Transverse colon (tissue), 4 donors: ENCODE measurements at regions not wholly inside any gene's neighbourhood (a gene's known extent, or its start where the extent isn't known, plus 50 kb on each side); places are given as distances from the start of the nearest gene placed in this dataset.

Experiments
- DNase-seq: peaks from one replicate; pipeline ENCODE4 v3.0.0-alpha.2; 2019
- H3K27ac ChIP-seq, 4 donors: fragments of 200-600 bp; sonication (generic); 2 replicates each; pipeline ENCODE4 v1.5.1; 2016 to 2018; ENCODE audit warnings: inconsistent platforms in 4 of 4
- H3K27me3 ChIP-seq: fragments of 200-600 bp; sonication (generic); 2 replicates; pipeline ENCODE4 v1.5.1; 2017; ENCODE audit warnings: inconsistent platforms
- H3K36me3 ChIP-seq, 4 donors: fragments of 200-600 bp; sonication (generic); 2 replicates each; pipeline ENCODE4 v1.5.1; 2017 to 2019; ENCODE audit warnings: inconsistent platforms in 4 of 4
- H3K4me1 ChIP-seq, 4 donors: fragments of 200-600 bp; sonication (generic); 2 replicates each; pipeline ENCODE4 v1.5.1; 2017 to 2020; ENCODE audit warnings: inconsistent platforms in 4 of 4
- H3K4me3 ChIP-seq, 4 donors: fragments of 200-600 bp; sonication (generic); 1 replicate in 1 of 4; 2 replicates in 3 of 4; pipeline versions ENCODE4 v1.5.1 to v1.6.1; 2017 to 2019; ENCODE audit warnings: inconsistent platforms in 4 of 4
- H3K9me3 ChIP-seq, 2 donors: fragments of 200-600 bp; sonication (generic); 2 replicates each; pipeline ENCODE4 v1.5.1; 2017 to 2019; ENCODE audit warnings: inconsistent platforms in 2 of 2
- EP300 ChIP-seq: sonication (generic); formaldehyde crosslinking; IDR thresholded peaks from one replicate; pipeline ENCODE4 v1.6.1; 2017; ENCODE audit warnings: antibody characterized with exemption, low read depth
- POLR2A ChIP-seq: fragments of 450-650 bp; IDR thresholded peaks from one replicate; pipeline ENCODE4 v1.6.1; 2016; ENCODE audit warnings: antibody characterized with exemption, mild to moderate bottlenecking, moderate library complexity
- POLR2AphosphoS5 ChIP-seq, 3 donors: sonication (generic); formaldehyde crosslinking; IDR thresholded peaks; one replicate each; pipeline ENCODE4 v1.6.1; 2016; ENCODE audit warnings: antibody characterized with exemption in 3 of 3
- WGBS, 2 donors: methylation state at CpG; one replicate each; pipeline ENCODE4 v1.1.5; 2018; ENCODE audit warnings: low coverage in 1 of 2; 5-methylcytosine and 5-hydroxymethylcytosine counted together
- in situ Hi-C, 4 donors: fragments of 200-750 bp; cut with MboI; loops; one replicate each; pipeline versions ENCODE4 v1.15.0 to v1.15.1; 2017; ENCODE audit warnings: low sequenced_read_pairs in 3 of 4, low pct_ligation_motif_present in 1 of 4, low pct_unique_long_range_greater_than_20kb in 1 of 4
- intact Hi-C: fragments of 100-400 bp; cut with DNase I; formaldehyde crosslinking; loops from one replicate; pipeline ENCODE4 v1.15.1; 2023; ENCODE audit warnings: low total_unique reads
- TF ChIP-seq, protein P1 (sequence below), 5 experiments: fragments of 200-600 bp in 3 of 5; fragments of 450-650 bp in 2 of 5; sonication (generic) in 3 of 5; IDR thresholded peaks; 1 replicate in 2 of 5; 2 replicates in 3 of 5; pipeline ENCODE4 v1.5.1; 2016 to 2017; ENCODE audit warnings: antibody characterized with exemption in 5 of 5, inconsistent platforms in 3 of 5, mild to moderate bottlenecking in 2 of 5, moderate library complexity in 1 of 5

DNA sequence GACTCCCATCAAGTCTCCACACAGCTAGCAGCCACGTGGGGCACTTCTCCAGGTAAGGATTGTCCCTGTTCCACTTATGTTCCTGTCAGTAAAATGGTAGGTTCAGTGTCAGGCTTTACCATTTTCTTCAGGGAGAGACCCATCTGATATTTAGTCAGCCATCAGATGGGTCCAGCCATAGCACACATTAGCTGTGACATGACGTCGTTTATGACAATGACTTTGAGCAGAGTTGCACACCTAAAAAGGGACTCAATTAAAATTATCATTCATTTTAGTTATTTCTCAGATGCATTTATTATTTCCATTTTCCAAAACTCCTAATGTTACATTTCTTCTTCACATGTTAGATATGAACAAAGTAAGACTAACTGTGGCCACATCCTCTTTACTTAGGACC, 68.2 kb upstream of the SNRPN start:
- no peaks in the 10 kb centered on the region for H3K4me1 ChIP-seq
- H3K9me3 ChIP-seq: peaks cover 3 to 4% of the 10 kb centered on the region in 2 donors
- H3K4me3 ChIP-seq: no peak overlapping the region
- WGBS, 2 donors: 46 to 77% methylated on average over 3 of the region's 3 CpGs
- DNase-seq: no peak
- H3K36me3 ChIP-seq: no peaks in the 10 kb centered on the region
- intact Hi-C loops (no loop called here), in situ Hi-C loops (no loop called here)
- no peak overlapping the region for H3K27ac ChIP-seq
- TF ChIP-seq POLR2AphosphoS5 (IDR thresholded peaks at IDR 0.05) (no peak), POLR2A (no peak)
- TF ChIP-seq, protein P1, sequence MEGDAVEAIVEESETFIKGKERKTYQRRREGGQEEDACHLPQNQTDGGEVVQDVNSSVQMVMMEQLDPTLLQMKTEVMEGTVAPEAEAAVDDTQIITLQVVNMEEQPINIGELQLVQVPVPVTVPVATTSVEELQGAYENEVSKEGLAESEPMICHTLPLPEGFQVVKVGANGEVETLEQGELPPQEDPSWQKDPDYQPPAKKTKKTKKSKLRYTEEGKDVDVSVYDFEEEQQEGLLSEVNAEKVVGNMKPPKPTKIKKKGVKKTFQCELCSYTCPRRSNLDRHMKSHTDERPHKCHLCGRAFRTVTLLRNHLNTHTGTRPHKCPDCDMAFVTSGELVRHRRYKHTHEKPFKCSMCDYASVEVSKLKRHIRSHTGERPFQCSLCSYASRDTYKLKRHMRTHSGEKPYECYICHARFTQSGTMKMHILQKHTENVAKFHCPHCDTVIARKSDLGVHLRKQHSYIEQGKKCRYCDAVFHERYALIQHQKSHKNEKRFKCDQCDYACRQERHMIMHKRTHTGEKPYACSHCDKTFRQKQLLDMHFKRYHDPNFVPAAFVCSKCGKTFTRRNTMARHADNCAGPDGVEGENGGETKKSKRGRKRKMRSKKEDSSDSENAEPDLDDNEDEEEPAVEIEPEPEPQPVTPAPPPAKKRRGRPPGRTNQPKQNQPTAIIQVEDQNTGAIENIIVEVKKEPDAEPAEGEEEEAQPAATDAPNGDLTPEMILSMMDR (IDR thresholded peaks at IDR 0.05): no peak
- no peaks in the 10 kb centered on the region for H3K27me3 ChIP-seq

DNA sequence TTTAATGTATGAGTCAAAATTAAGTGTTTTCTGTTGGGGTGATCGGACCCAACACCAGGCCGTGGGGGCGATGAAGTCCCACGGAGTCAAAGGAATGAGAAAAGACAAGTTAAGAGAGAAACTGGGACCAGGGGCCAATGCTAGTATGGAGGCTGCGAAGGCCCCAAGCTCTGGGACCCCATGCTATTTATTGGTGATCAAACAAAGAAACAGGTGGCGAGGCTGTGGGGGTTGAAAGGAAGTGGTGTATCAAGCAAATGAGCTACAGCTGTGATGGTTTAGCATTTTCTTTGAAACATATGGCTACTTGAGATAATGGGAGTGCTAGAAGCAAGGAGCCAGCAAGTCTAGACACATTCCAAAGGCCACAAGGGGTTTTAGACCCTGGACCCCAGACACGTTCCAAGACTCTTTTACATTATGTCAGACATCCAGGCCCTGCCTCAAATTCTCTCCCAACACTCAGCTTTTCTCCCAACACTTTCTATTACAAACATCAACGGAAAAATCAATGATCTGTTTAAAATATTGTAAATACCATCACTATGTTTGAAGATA, 56.0 kb upstream of the SNRPN start:
- Histone ChIP-seq H3K4me3 (no peak overlapping the region), H3K9me3 (peaks cover 0 to 5% of the 10 kb centered on the region in 2 donors), H3K27ac (no peak overlapping the region), H3K4me1 (no peaks in the 10 kb centered on the region), H3K27me3 (no peaks in the 10 kb centered on the region), H3K36me3 (no peaks in the 10 kb centered on the region)
- WGBS, 2 donors: 51 to 71% methylated on average over 4 to 8 of the region's 8 CpGs
- no peak for DNase-seq
- TF ChIP-seq POLR2AphosphoS5 (IDR thresholded peaks at IDR 0.05) (no peak), EP300 (no peak), POLR2A (no peak)
- TF ChIP-seq, protein P1 (IDR thresholded peaks at IDR 0.05): no peak
- in situ Hi-C loops (no loop called here), intact Hi-C loops (no loop called here)

DNA sequence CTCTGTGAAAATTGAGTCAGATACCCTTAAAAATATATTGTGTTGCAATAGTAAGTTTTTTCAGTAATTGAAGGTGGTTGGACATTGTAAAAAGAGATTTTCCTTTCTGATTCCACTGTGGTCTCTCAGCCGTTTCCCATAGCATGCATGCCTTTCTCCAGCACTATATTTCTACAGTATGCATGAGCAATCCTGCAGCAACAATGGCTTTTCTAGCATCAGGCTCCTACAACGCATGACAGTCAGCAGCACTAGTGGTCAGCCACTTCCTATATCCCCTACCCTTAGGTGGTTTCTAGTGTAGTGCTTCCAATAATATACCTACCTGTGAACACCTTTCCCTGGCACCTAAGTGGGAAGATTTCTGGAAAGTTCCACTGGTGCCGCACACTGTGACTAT, 55.4 kb upstream of the SNRPN start:
- Histone ChIP-seq H3K4me1 (no peaks in the 10 kb centered on the region), H3K27ac (no peak overlapping the region), H3K36me3 (no peaks in the 10 kb centered on the region), H3K4me3 (no peak overlapping the region), H3K9me3 (peaks cover 0 to 5% of the 10 kb centered on the region in 2 donors), H3K27me3 (no peaks in the 10 kb centered on the region)
- TF ChIP-seq EP300: no peak
- TF ChIP-seq POLR2AphosphoS5 (IDR thresholded peaks at IDR 0.05): no peak
- TF ChIP-seq POLR2A: no peak
- TF ChIP-seq, protein P1 (IDR thresholded peaks at IDR 0.05): no peak
- in situ Hi-C loops (no loop called here), intact Hi-C loops (no loop called here)
- no peak for DNase-seq
- WGBS, 2 donors: 43 to 77% methylated on average over 1 to 3 of the region's 3 CpGs

DNA sequence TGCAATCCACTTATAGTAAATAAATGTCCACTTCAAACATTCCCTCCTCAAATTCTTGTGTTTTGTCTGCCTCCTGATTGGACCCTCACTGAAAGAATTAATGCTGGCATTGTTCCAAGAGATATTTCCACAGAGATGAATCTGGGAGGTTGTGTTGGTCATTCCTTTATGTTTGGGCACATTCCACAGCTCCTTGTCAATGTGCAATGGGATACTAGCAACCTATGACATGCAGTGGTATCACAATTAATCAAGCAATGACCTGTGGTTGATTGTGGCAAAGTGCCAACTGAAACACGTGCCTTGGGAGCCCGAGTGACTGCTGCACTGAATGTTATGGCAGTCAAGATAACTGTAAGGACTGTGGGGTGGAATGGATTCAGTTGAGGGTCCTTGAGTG, 55.0 kb upstream of the SNRPN start:
- H3K36me3 ChIP-seq: no peaks in the 10 kb centered on the region
- no peak for DNase-seq
- intact Hi-C loops: no loop called here
- H3K27me3 ChIP-seq: no peaks in the 10 kb centered on the region
- H3K9me3 ChIP-seq: peaks cover 0 to 5% of the 10 kb centered on the region in 2 donors
- WGBS, 2 donors: 39% methylated on average over 2 of the region's 2 CpGs; no CpG with 5 or more reads in 1 of the 2 donors
- no peak for TF ChIP-seq POLR2A
- no peak for TF ChIP-seq POLR2AphosphoS5 (IDR thresholded peaks at IDR 0.05)
- TF ChIP-seq EP300: no peak
- TF ChIP-seq, protein P1 (IDR thresholded peaks at IDR 0.05): no peak
- H3K4me1 ChIP-seq: no peaks in the 10 kb centered on the region
- H3K27ac ChIP-seq: no peak overlapping the region
- in situ Hi-C loops: no loop called here
- H3K4me3 ChIP-seq: no peak overlapping the region
